ENCODE measurements at regions not wholly inside any gene's neighbourhood (a gene's known extent, or its start where the extent isn't known, plus 50 kb on each side); places are given as distances from the start of the nearest gene placed in this dataset.

DNA sequence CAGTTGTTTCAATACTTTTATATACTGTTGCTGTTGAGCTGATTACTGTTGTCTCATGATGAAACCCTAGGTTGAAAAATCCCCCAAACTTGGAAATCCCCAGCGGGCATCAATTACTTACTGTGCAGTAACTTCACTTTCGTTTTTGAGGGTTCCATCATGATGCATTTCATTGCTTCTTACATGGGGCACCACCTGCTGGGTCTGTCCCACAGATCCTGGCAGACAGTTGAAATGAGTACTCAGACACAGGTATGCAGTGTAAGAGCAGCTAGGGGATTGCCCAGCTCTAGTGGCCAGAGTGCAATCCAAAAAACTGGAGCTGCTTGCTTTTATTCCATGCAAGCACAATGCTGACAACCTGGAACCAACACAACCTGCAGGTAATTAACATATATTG is 132.5 kb upstream of the ZNF91 start:
- no peak overlapping the region for H3K4me3 ChIP-seq
- no peak overlapping the region for H3K27ac ChIP-seq (ENCODE audit: extremely low read depth, low read depth, low read length)
- no peaks in the 10 kb centered on the region for H3K9me3 ChIP-seq (replicated peaks; ENCODE audit: control insufficient read depth, insufficient read depth, low read depth, low read length)
- H4K20me1 ChIP-seq (replicated peaks; ENCODE audit: control insufficient read depth, insufficient read depth, low read length): no peaks in the 10 kb centered on the region
- ChIA-PET CTCF (ENCODE audit: low intra/inter-chr PET ratio) (interaction anchor here (0.6 kb wide), 1 partner anchor 12 kb away, joined by 4 read pairs; no protein-coding TSS in a partner anchor), POLR2A (no interaction called here)
- no peak overlapping the region for H3K4me2 ChIP-seq (ENCODE audit: insufficient read depth, low read length)
- in situ Hi-C loops (cut with MboI): no loop called here
- no peak overlapping the region for H2AFZ ChIP-seq (ENCODE audit: low read depth, low read length)
- 0% methylated on average over 2 of the region's 2 CpGs for WGBS (ENCODE audit: insufficient coverage, low coverage, missing lambda C conversion rate)
- FAIRE-seq (no peak), DNase-seq (ENCODE audit: extremely low read depth in 1 of 4, low spot score in 3 of 4) (no peak), ATAC-seq (no peak)
- no peaks in the 10 kb centered on the region for H3K27me3 ChIP-seq (ENCODE audit: control insufficient read depth in 2 of 2, insufficient read depth in 2 of 2, low read length in 2 of 2)
- TF ChIP-seq ZNF232 (CRISPR knock-in tag; IDR thresholded peaks at IDR 0.05) (no peak), ZNF354B (CRISPR knock-in tag; IDR thresholded peaks at IDR 0.05) (no peak), ZC3H8 (IDR thresholded peaks at IDR 0.05) (no peak), ZNF79 (CRISPR knock-in tag; IDR thresholded peaks at IDR 0.05; ENCODE audit: low read depth) (no peak)
- no peaks in the 10 kb centered on the region for H3K4me1 ChIP-seq (replicated peaks in 1 of 2; ENCODE audit: control insufficient read depth in 2 of 2, insufficient read depth in 2 of 2, low read length in 2 of 2)
- no peak overlapping the region for H3K9ac ChIP-seq (ENCODE audit: insufficient read depth in 1 of 2, low read depth in 2 of 2, low read length in 2 of 2)
- intact Hi-C loops (cut with micrococcal nuclease): no loop called here
- no peaks in the 10 kb centered on the region for H3K36me3 ChIP-seq (ENCODE audit: control insufficient read depth, insufficient read depth, low read length)
- BruUV-seq (replicated peaks): no TSS peak
- H3K79me2 ChIP-seq (ENCODE audit: control insufficient read depth, insufficient read depth, low read length): no peaks in the 10 kb centered on the region
- no peaks in the 10 kb centered on the region for H3K9me1 ChIP-seq (ENCODE audit: control insufficient read depth, insufficient read depth, low read length)

DNA sequence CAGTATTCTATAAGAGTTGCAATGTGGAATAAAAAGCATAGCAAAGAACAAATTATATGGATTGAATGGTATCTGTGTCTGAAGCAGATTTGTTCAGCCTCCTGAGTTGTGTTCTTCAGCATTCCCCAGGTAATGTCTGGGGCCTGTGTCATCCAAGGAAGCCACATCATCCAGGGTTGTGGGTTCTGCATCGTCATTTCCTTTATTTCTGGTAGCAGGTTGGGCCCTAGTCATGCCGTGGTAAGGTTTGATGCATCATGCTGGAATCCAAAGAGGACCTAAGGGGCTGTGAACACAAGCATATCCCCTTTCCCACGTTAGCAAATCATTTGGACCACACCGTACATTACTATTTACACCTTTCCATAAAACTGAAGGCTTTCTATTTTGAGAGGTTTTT is 131.0 kb upstream of the ZNF91 start:
- Histone ChIP-seq H2AFZ (ENCODE audit: low read depth, low read length) (no peak overlapping the region), H3K9ac (ENCODE audit: insufficient read depth in 1 of 2, low read depth in 2 of 2, low read length in 2 of 2) (no peak overlapping the region), H3K27ac (ENCODE audit: extremely low read depth, low read depth, low read length) (no peak overlapping the region), H3K36me3 (ENCODE audit: control insufficient read depth, insufficient read depth, low read length) (no peaks in the 10 kb centered on the region), H4K20me1 (replicated peaks; ENCODE audit: control insufficient read depth, insufficient read depth, low read length) (no peaks in the 10 kb centered on the region), H3K4me3 (no peak overlapping the region), H3K27me3 (ENCODE audit: control insufficient read depth in 2 of 2, insufficient read depth in 2 of 2, low read length in 2 of 2) (no peaks in the 10 kb centered on the region), H3K79me2 (ENCODE audit: control insufficient read depth, insufficient read depth, low read length) (no peaks in the 10 kb centered on the region), H3K4me2 (ENCODE audit: insufficient read depth, low read length) (no peak overlapping the region), H3K9me3 (replicated peaks; ENCODE audit: control insufficient read depth, insufficient read depth, low read depth, low read length) (no peaks in the 10 kb centered on the region), H3K9me1 (ENCODE audit: control insufficient read depth, insufficient read depth, low read length) (no peaks in the 10 kb centered on the region), H3K4me1 (replicated peaks in 1 of 2; ENCODE audit: control insufficient read depth in 2 of 2, insufficient read depth in 2 of 2, low read length in 2 of 2) (no peaks in the 10 kb centered on the region)
- FAIRE-seq: no peak
- DNase-seq (ENCODE audit: extremely low read depth in 1 of 4, low spot score in 3 of 4): no peak
- CTCF ChIA-PET (ENCODE audit: low intra/inter-chr PET ratio): no interaction called here
- in situ Hi-C loops (cut with MboI): no loop called here
- no TSS peak for BruUV-seq (replicated peaks)
- WGBS (ENCODE audit: insufficient coverage, low coverage, missing lambda C conversion rate): 3% methylated on average over 4 of the region's 4 CpGs
- intact Hi-C loops (cut with micrococcal nuclease): no loop called here
- ATAC-seq: no peak
- TF ChIP-seq L3MBTL2 (IDR thresholded peaks at IDR 0.05) (no peak), CREM (IDR thresholded peaks at IDR 0.05; ENCODE audit: low read depth) (no peak), ZNF316 (IDR thresholded peaks at IDR 0.05) (no peak), HNRNPK (IDR thresholded peaks at IDR 0.05; ENCODE audit: low read depth, low read length, poor library complexity, severe bottlenecking) (no peak), LCOR (CRISPR knock-in tag; IDR thresholded peaks at IDR 0.05) (no peak)
- TF ChIP-seq, protein P1, sequence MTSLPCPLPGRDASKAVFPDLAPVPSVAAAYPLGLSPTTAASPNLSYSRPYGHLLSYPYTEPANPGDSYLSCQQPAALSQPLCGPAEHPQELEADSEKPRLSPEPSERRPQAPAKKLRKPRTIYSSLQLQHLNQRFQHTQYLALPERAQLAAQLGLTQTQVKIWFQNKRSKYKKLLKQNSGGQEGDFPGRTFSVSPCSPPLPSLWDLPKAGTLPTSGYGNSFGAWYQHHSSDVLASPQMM (CRISPR knock-in tag; IDR thresholded peaks at IDR 0.05): no peak
- POLR2A ChIA-PET: no interaction called here
